AG04450 (cell line): ENCODE measurements at regions not wholly inside any gene's neighbourhood (a gene's known extent, or its start where the extent isn't known, plus 50 kb on each side); places are given as distances from the start of the nearest gene placed in this dataset.

Experiments used
- CTCF ChIA-PET: fragments of 300-600, 350-600 bp; formaldehyde crosslinking; extraction: SDS; loops from one replicate; lab custom pipeline; 2022; ENCODE audit warnings: antibody characterized with exemption, inconsistent platforms; lab: Charles Lee
- POLR2A ChIA-PET: fragments of 350-600 bp; formaldehyde crosslinking; extraction: SDS; loops from one replicate; lab custom pipeline; 2021; ENCODE audit warnings: antibody characterized with exemption, inconsistent platforms; lab: Yijun Ruan, JAX
- DNase-seq: peaks from one replicate; pipeline ENCODE4 v3.0.0-alpha.2; 2011; ENCODE audit warnings: low read depth, low spot score
- H3K27ac ChIP-seq: one replicate; pipeline ENCODE4 v1.5.1; 2012; ENCODE audit warnings: low read depth, low read length, control low read depth
- H3K27me3 ChIP-seq: one replicate; pipeline ENCODE4 v1.6.0; 2012; ENCODE audit warnings: low read length; ENCODE audit not compliant: control insufficient read depth, insufficient read depth
- H3K4me3 ChIP-seq: 2 replicates; pipeline ENCODE4 v1.5.1; 2011; ENCODE audit warnings: mild to moderate bottlenecking, low read depth, low read length, control low read depth
- H3K9me3 ChIP-seq: 2 replicates; pipeline ENCODE4 v1.5.1; 2012; ENCODE audit warnings: low read length; ENCODE audit not compliant: control insufficient read depth, insufficient read depth
- CTCF ChIP-seq: IDR thresholded peaks from 2 replicates; pipeline ENCODE4 v1.5.1; 2011; ENCODE audit warnings: low read depth, low read length, control low read depth, inconsistent platforms

GRCh38 chr2:144999936-145000335, 480.0 kb upstream of the ZEB2 start:
- H3K4me3 ChIP-seq: no peak overlapping the region
- H3K27ac ChIP-seq: no peak overlapping the region
- no peaks in the 10 kb centered on the region for H3K27me3 ChIP-seq
- TF ChIP-seq CTCF: no peak
- ChIA-PET POLR2A (no interaction called here), CTCF (no interaction called here)
- DNase-seq: no peak
- H3K9me3 ChIP-seq: no peaks in the 10 kb centered on the region

- ChIA-PET POLR2A (no interaction called here), CTCF (no interaction called here)
- no peak for TF ChIP-seq CTCF
- no peak overlapping the region for H3K27ac ChIP-seq
- no peaks in the 10 kb centered on the region for H3K9me3 ChIP-seq
- no peak overlapping the region for H3K4me3 ChIP-seq
- DNase-seq: no peak
- H3K27me3 ChIP-seq: no peaks in the 10 kb centered on the region
Observed at GRCh38 chr2:144999071-144999875, 479.4 kb upstream of the ZEB2 start.

- no peak overlapping the region for H3K27ac ChIP-seq
- TF ChIP-seq CTCF: no peak
- H3K4me3 ChIP-seq: no peak overlapping the region
- DNase-seq: no peak
- ChIA-PET POLR2A (no interaction called here), CTCF (no interaction called here)
- H3K9me3 ChIP-seq: no peaks in the 10 kb centered on the region
- no peaks in the 10 kb centered on the region for H3K27me3 ChIP-seq
Observed at GRCh38 chr2:144998435-144998834, 478.5 kb upstream of the ZEB2 start.

GRCh38 chr2:144996225-144996795, 476.4 kb upstream of the ZEB2 start:
- POLR2A ChIA-PET: no interaction called here
- Histone ChIP-seq H3K4me3 (no peak overlapping the region), H3K27ac (no peak overlapping the region), H3K9me3 (no peaks in the 10 kb centered on the region), H3K27me3 (no peaks in the 10 kb centered on the region)
- CTCF ChIA-PET: no interaction called here
- DNase-seq: no peak
- TF ChIP-seq CTCF: no peak

GRCh38 chr2:144995482-144995881, 475.6 kb upstream of the ZEB2 start:
- CTCF ChIA-PET: no interaction called here

More at GRCh38 chr2:144995482-144995881, 475.6 kb upstream of the ZEB2 start:
- no peaks in the 10 kb centered on the region for H3K9me3 ChIP-seq
- no peaks in the 10 kb centered on the region for H3K27me3 ChIP-seq
- POLR2A ChIA-PET: no interaction called here
- H3K27ac ChIP-seq: no peak overlapping the region
- no peak overlapping the region for H3K4me3 ChIP-seq
- DNase-seq: no peak
- no peak for TF ChIP-seq CTCF
